ENCODE measurements at regions not wholly inside any gene's neighbourhood (a gene's known extent, or its start where the extent isn't known, plus 50 kb on each side); places are given as distances from the start of the nearest gene placed in this dataset.
A peak's percentile ranks its signal among the peaks of the same experiment; 100 is the strongest.

- DNase-seq (ENCODE audit: low read depth), result no peak
Measured at GRCh38 chr1:101290922-101291561, 54.2 kb downstream of the S1PR1 start.

GRCh38 chr1:101291562-101292380 lies 55.0 kb downstream of the S1PR1 start:
- DNase-seq (ENCODE audit: low read depth), result peak; percentile 72

- DNase-seq (ENCODE audit: low read depth), result peak; percentile 60
Measured at GRCh38 chr1:101293461-101294051, 56.7 kb downstream of the S1PR1 start.

- DNase-seq (ENCODE audit: low read depth), result no peak
Measured at GRCh38 chr1:101295209-101295608, 58.4 kb downstream of the S1PR1 start.

- DNase-seq (ENCODE audit: low read depth), result no peak
Measured at GRCh38 chr1:101298663-101299062, 61.8 kb downstream of the S1PR1 start.

- no peak for DNase-seq (ENCODE audit: low read depth)
Measured at GRCh38 chr1:101299141-101299540, 62.3 kb downstream of the S1PR1 start.

GRCh38 chr1:101299710-101300109 lies 62.9 kb downstream of the S1PR1 start:
- no peak for DNase-seq (ENCODE audit: low read depth)

GRCh38 chr1:101300916-101301315 lies 64.1 kb downstream of the S1PR1 start:
- no peak for DNase-seq (ENCODE audit: low read depth)

GRCh38 chr1:101301446-101302057 lies 64.7 kb downstream of the S1PR1 start:
- no peak for DNase-seq (ENCODE audit: low read depth)

GRCh38 chr1:101302831-101303511 lies 66.2 kb downstream of the S1PR1 start:
- no peak for DNase-seq (ENCODE audit: low read depth)

- no peak for DNase-seq (ENCODE audit: low read depth)
Measured at GRCh38 chr1:101307985-101308689, 71.3 kb downstream of the S1PR1 start.

GRCh38 chr1:101308935-101309333 lies 72.1 kb downstream of the S1PR1 start:
- no peak for DNase-seq (ENCODE audit: low read depth)

- peak; percentile 28 for DNase-seq (ENCODE audit: low read depth)
Measured at GRCh38 chr1:101309334-101310311, 72.8 kb downstream of the S1PR1 start.

- DNase-seq (ENCODE audit: low read depth), result no peak
Measured at GRCh38 chr1:101310506-101310905, 73.7 kb downstream of the S1PR1 start.

- DNase-seq (ENCODE audit: low read depth), result no peak
Measured at GRCh38 chr1:101311146-101311920, 74.5 kb downstream of the S1PR1 start.

GRCh38 chr1:101312147-101312546 lies 75.3 kb downstream of the S1PR1 start:
- DNase-seq (ENCODE audit: low read depth), result no peak

GRCh38 chr1:101313356-101313755 lies 76.5 kb downstream of the S1PR1 start:
- no peak for DNase-seq (ENCODE audit: low read depth)

GRCh38 chr1:101314244-101314643 lies 77.4 kb downstream of the S1PR1 start:
- peak; percentile 17 for DNase-seq (ENCODE audit: low read depth)

- no peak for DNase-seq (ENCODE audit: low read depth)
Measured at GRCh38 chr1:101316256-101316655, 79.4 kb downstream of the S1PR1 start.

All from non-pigmented ciliary epithelial cell (primary cell).